ENCODE measurements at regions not wholly inside any gene's neighbourhood (a gene's known extent, or its start where the extent isn't known, plus 50 kb on each side); places are given as distances from the start of the nearest gene placed in this dataset.

- H3K4me3 ChIP-seq (ENCODE audit: low read depth, low read length), result no peak overlapping the region
These were observed 92.6 kb upstream of the KIF5B start for GRCh38 chr10:32148864-32149251.

GRCh38 chr10:32147730-32148129 lies 91.5 kb upstream of the KIF5B start:
- TF ChIP-seq CTCF (IDR thresholded peaks at IDR 0.05; ENCODE audit: borderline replicate concordance, insufficient read depth, low read depth, low read length), result no peak
- no peak overlapping the region for H3K4me3 ChIP-seq (ENCODE audit: low read depth, low read length)

More at GRCh38 chr10:32148864-32149251, 92.6 kb upstream of the KIF5B start:
- no peak for TF ChIP-seq CTCF (IDR thresholded peaks at IDR 0.05; ENCODE audit: borderline replicate concordance, insufficient read depth, low read depth, low read length)

- no peak overlapping the region for H3K4me3 ChIP-seq (ENCODE audit: low read depth, low read length)
- TF ChIP-seq CTCF (IDR thresholded peaks at IDR 0.05; ENCODE audit: borderline replicate concordance, insufficient read depth, low read depth, low read length), result no peak
These were observed 89.9 kb upstream of the KIF5B start for GRCh38 chr10:32146166-32146565.

GRCh38 chr10:32144817-32145688 lies 88.8 kb upstream of the KIF5B start:
- TF ChIP-seq CTCF (IDR thresholded peaks at IDR 0.05; ENCODE audit: borderline replicate concordance, insufficient read depth, low read depth, low read length), result no peak
- no peak overlapping the region for H3K4me3 ChIP-seq (ENCODE audit: low read depth, low read length)

- TF ChIP-seq CTCF (IDR thresholded peaks at IDR 0.05; ENCODE audit: borderline replicate concordance, insufficient read depth, low read depth, low read length), result no peak
These were observed 87.2 kb upstream of the KIF5B start for GRCh38 chr10:32143302-32143847.

DNA sequence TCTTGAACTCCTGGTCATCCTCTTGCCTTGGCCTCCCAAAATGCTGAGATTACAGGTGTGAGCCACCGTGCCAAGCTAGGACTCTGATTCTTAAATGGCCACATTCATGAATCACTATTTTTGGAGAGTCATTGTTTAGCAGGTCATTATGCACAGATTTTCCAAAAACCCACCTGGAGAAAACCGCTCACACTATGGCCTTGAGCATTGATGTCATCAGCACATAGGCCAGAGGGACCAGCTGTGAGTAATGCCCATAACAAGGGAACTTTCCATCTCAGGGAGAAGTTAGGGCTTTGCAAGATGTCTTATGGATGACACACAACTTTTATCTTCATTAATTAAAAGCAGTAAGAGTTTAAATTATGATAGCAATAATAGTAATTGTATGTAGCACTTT lies 86.4 kb upstream of the KIF5B start:
- no peak overlapping the region for H3K4me3 ChIP-seq (ENCODE audit: low read depth, low read length)
- TF ChIP-seq CTCF (IDR thresholded peaks at IDR 0.05; ENCODE audit: borderline replicate concordance, insufficient read depth, low read depth, low read length), result no peak

More at GRCh38 chr10:32143302-32143847, 87.2 kb upstream of the KIF5B start:
- no peak overlapping the region for H3K4me3 ChIP-seq (ENCODE audit: low read depth, low read length)

Measured in GM12875 (cell line).